ENCODE measurements at regions not wholly inside any gene's neighbourhood (a gene's known extent, or its start where the extent isn't known, plus 50 kb on each side); places are given as distances from the start of the nearest gene placed in this dataset.

GRCh38 chr5:154570572-154571324 is 92.7 kb upstream of the HAND1 start:
- CTCF ChIA-PET: interaction anchor here (1.1 to 1.5 kb wide), 2 partner anchors 39 to 50 kb away, joined by 3 to 4 read pairs; no protein-coding TSS in a partner anchor
- H3K4me3 ChIP-seq (ENCODE audit: low read depth, low read length): no peak overlapping the region
- TF ChIP-seq CTCF (IDR thresholded peaks at IDR 0.05; ENCODE audit: insufficient read depth, low read length, missing control alignments): no peak
- no peak for DNase-seq (ENCODE audit: low read depth, low spot score)
- POLR2A ChIA-PET: no interaction called here

- CTCF ChIA-PET: no interaction called here
- POLR2A ChIA-PET: no interaction called here
- TF ChIP-seq CTCF (IDR thresholded peaks at IDR 0.05; ENCODE audit: insufficient read depth, low read length, missing control alignments): no peak
- DNase-seq (ENCODE audit: low read depth, low spot score): no peak
- no peak overlapping the region for H3K4me3 ChIP-seq (ENCODE audit: low read depth, low read length)
Measured at GRCh38 chr5:154568589-154568988, 90.6 kb upstream of the HAND1 start.

- CTCF ChIA-PET: no interaction called here
- TF ChIP-seq CTCF (IDR thresholded peaks at IDR 0.05; ENCODE audit: insufficient read depth, low read length, missing control alignments): no peak
- no peak overlapping the region for H3K4me3 ChIP-seq (ENCODE audit: low read depth, low read length)
- no peak for DNase-seq (ENCODE audit: low read depth, low spot score)
- POLR2A ChIA-PET: no interaction called here
Measured at GRCh38 chr5:154567155-154567554, 89.1 kb upstream of the HAND1 start.

GRCh38 chr5:154566146-154566680 is 88.2 kb upstream of the HAND1 start:
- no peak for TF ChIP-seq CTCF (IDR thresholded peaks at IDR 0.05; ENCODE audit: insufficient read depth, low read length, missing control alignments)
- CTCF ChIA-PET: interaction anchor here (1.2 kb wide), 1 partner anchor 100 kb away, joined by 3 read pairs; no protein-coding TSS in a partner anchor

GRCh38 chr5:154565123-154565522 is 87.1 kb upstream of the HAND1 start:
- TF ChIP-seq CTCF (IDR thresholded peaks at IDR 0.05; ENCODE audit: insufficient read depth, low read length, missing control alignments): no peak
- CTCF ChIA-PET: no interaction called here
- no peak overlapping the region for H3K4me3 ChIP-seq (ENCODE audit: low read depth, low read length)
- DNase-seq (ENCODE audit: low read depth, low spot score): no peak
- POLR2A ChIA-PET: no interaction called here

More at GRCh38 chr5:154566146-154566680, 88.2 kb upstream of the HAND1 start:
- DNase-seq (ENCODE audit: low read depth, low spot score): no peak
- POLR2A ChIA-PET: no interaction called here
- H3K4me3 ChIP-seq (ENCODE audit: low read depth, low read length): no peak overlapping the region

- no peak for DNase-seq (ENCODE audit: low read depth, low spot score)
- H3K4me3 ChIP-seq (ENCODE audit: low read depth, low read length): no peak overlapping the region
- TF ChIP-seq CTCF (IDR thresholded peaks at IDR 0.05; ENCODE audit: insufficient read depth, low read length, missing control alignments): no peak
- ChIA-PET POLR2A (no interaction called here), CTCF (interaction anchor here (1.8 kb wide), 1 partner anchor 41 kb away, joined by 6 read pairs; no protein-coding TSS in a partner anchor)
Measured at GRCh38 chr5:154562244-154562880, 84.3 kb upstream of the HAND1 start.
